Right lobe of liver (tissue), 6 donors: ENCODE measurements at regions not wholly inside any gene's neighbourhood (a gene's known extent, or its start where the extent isn't known, plus 50 kb on each side); places are given as distances from the start of the nearest gene placed in this dataset.

ENCODE experiments used
- ATAC-seq, 4 donors: fragments of 200-7000 bp; cut with Tn5 transposase; one replicate each; pipeline ENCODE4 v1.9.1; 2020; ENCODE audit warnings: mild to moderate bottlenecking in 4 of 4, moderate library complexity in 4 of 4
- DNase-seq, 3 donors: peaks; one replicate each; pipeline ENCODE4 v3.0.0-alpha.2; 2020
- H3K27ac ChIP-seq, 3 donors: fragments of 200-600 bp; one replicate each; pipeline ENCODE4 v1.8.0; 2022
- H3K27me3 ChIP-seq, 2 donors: fragments of 200-600 bp; one replicate each; pipeline ENCODE4 v1.8.0; 2022
- H3K36me3 ChIP-seq, 4 donors: fragments of 200-600 bp; sonication (generic) in 1 of 4; one replicate each; pipeline versions ENCODE4 v1.5.1 to v1.8.0; 2017 to 2022; ENCODE audit warnings: control low read depth in 1 of 4
- H3K4me1 ChIP-seq, 4 donors: fragments of 200-600 bp; sonication (generic) in 1 of 4; one replicate each; pipeline versions ENCODE4 v1.5.1 to v1.8.0; 2017 to 2022; ENCODE audit warnings: control low read depth in 1 of 4
- H3K4me3 ChIP-seq, 3 donors: fragments of 200-600 bp; one replicate each; pipeline ENCODE4 v1.8.0; 2022
- H3K9me3 ChIP-seq, 4 donors: fragments of 200-600 bp; sonication (generic) in 1 of 4; one replicate each; pipeline versions ENCODE4 v1.5.1 to v1.8.0; 2017 to 2022; ENCODE audit warnings: control low read depth in 1 of 4
- CTCF ChIP-seq, 4 donors: fragments of 200-600 bp in 3 of 4; fragments of 450-650 bp in 1 of 4; IDR thresholded peaks; one replicate each; pipeline versions ENCODE4 v1.5.1 to v1.8.0; 2016 to 2022; ENCODE audit warnings: antibody characterized with exemption in 4 of 4, mild to moderate bottlenecking in 2 of 4
- POLR2A ChIP-seq: fragments of 450-650 bp; IDR thresholded peaks from one replicate; pipeline ENCODE4 v1.6.1; 2017; ENCODE audit warnings: antibody characterized with exemption, mild to moderate bottlenecking
- WGBS: methylation state at CpG from one replicate; pipeline ENCODE4 v1.1.6; 2018; ENCODE audit warnings: low coverage, low lambda C conversion rate; ENCODE audit not compliant: insufficient coverage; ENCODE audit errors: missing lambda C conversion rate; 5-methylcytosine and 5-hydroxymethylcytosine counted together
- intact Hi-C, 2 donors: fragments of 100-400 bp; cut with DNase I; formaldehyde crosslinking; loops; one replicate each; pipeline versions ENCODE4 v1.11.2 to v1.14.1; 2022
- donor health status: DM: no; HTN: yes; CAD: no.
- donor health status: DM: no; HTN: no; CAD: no.
- donor health status: DM: no; HTN: no; CAD: no.
- donor health status: DM: no; HTN: yes; CAD: no.
- donor health status: DM: no; HTN: yes; CAD: no.

- WGBS: 89% methylated on average over 2 of the region's 2 CpGs
- no peaks in the 10 kb centered on the region for H3K36me3 ChIP-seq
- no peak overlapping the region for H3K4me3 ChIP-seq
- H3K9me3 ChIP-seq: no peaks in the 10 kb centered on the region
- ATAC-seq: no peak
- DNase-seq: no peak
- H3K4me1 ChIP-seq: no peaks in the 10 kb centered on the region
- no peaks in the 10 kb centered on the region for H3K27me3 ChIP-seq
- no peak overlapping the region for H3K27ac ChIP-seq
- intact Hi-C loops: no loop called here
- TF ChIP-seq POLR2A (no peak), CTCF (IDR thresholded peaks at IDR 0.05) (no peak)
These were observed 360.3 kb downstream of the FBXW7 start for GRCh38 chr4:152175586-152175985.

GRCh38 chr4:152172146-152172545 lies 363.7 kb downstream of the FBXW7 start:
- no peaks in the 10 kb centered on the region for H3K36me3 ChIP-seq
- TF ChIP-seq POLR2A (no peak), CTCF (IDR thresholded peaks at IDR 0.05) (no peak)
- no peak overlapping the region for H3K27ac ChIP-seq
- H3K4me3 ChIP-seq: no peak overlapping the region
- no peaks in the 10 kb centered on the region for H3K27me3 ChIP-seq
- ATAC-seq (no peak), DNase-seq (no peak)
- no peaks in the 10 kb centered on the region for H3K4me1 ChIP-seq
- WGBS: 51% methylated on average over 6 of the region's 6 CpGs
- intact Hi-C loops: no loop called here
- H3K9me3 ChIP-seq: no peaks in the 10 kb centered on the region

- 86% methylated on average over 4 of the region's 4 CpGs for WGBS
These were observed 364.3 kb downstream of the FBXW7 start for GRCh38 chr4:152171556-152171955.

GRCh38 chr4:152169683-152170082 lies 366.2 kb downstream of the FBXW7 start:
- Histone ChIP-seq H3K27ac (no peak overlapping the region), H3K36me3 (no peaks in the 10 kb centered on the region), H3K4me1 (no peaks in the 10 kb centered on the region), H3K4me3 (no peak overlapping the region), H3K27me3 (no peaks in the 10 kb centered on the region), H3K9me3 (no peaks in the 10 kb centered on the region)
- TF ChIP-seq POLR2A (no peak), CTCF (IDR thresholded peaks at IDR 0.05) (no peak)
- intact Hi-C loops: no loop called here
- WGBS: 31% methylated on average over 5 of the region's 6 CpGs
- DNase-seq (no peak), ATAC-seq (no peak)

More at GRCh38 chr4:152171556-152171955, 364.3 kb downstream of the FBXW7 start:
- Histone ChIP-seq H3K4me3 (no peak overlapping the region), H3K27ac (no peak overlapping the region), H3K36me3 (no peaks in the 10 kb centered on the region), H3K27me3 (no peaks in the 10 kb centered on the region), H3K4me1 (no peaks in the 10 kb centered on the region), H3K9me3 (no peaks in the 10 kb centered on the region)
- DNase-seq (no peak), ATAC-seq (no peak)
- intact Hi-C loops: no loop called here
- TF ChIP-seq POLR2A (no peak), CTCF (IDR thresholded peaks at IDR 0.05) (no peak)

- H3K27ac ChIP-seq: no peak overlapping the region
- intact Hi-C loops: no loop called here
- DNase-seq: no peak
- no peaks in the 10 kb centered on the region for H3K27me3 ChIP-seq
- no peak overlapping the region for H3K4me3 ChIP-seq
- no peak for ATAC-seq
- WGBS: 29% methylated on average over 4 of the region's 5 CpGs
- TF ChIP-seq CTCF (IDR thresholded peaks at IDR 0.05): no peak
- no peak for TF ChIP-seq POLR2A
- no peaks in the 10 kb centered on the region for H3K9me3 ChIP-seq
- H3K36me3 ChIP-seq: no peaks in the 10 kb centered on the region
- no peaks in the 10 kb centered on the region for H3K4me1 ChIP-seq
These were observed 366.8 kb downstream of the FBXW7 start for GRCh38 chr4:152168987-152169616.
